OCI-LY3 (cell line): ENCODE measurements at regions not wholly inside any gene's neighbourhood (a gene's known extent, or its start where the extent isn't known, plus 50 kb on each side); places are given as distances from the start of the nearest gene placed in this dataset.

Experiments
- H2AFZ ChIP-seq: fragments of 200-600, 300-600 bp; shearing (Covaris generic); 2 replicates; pipeline ENCODE4 v1.6.0; 2014; ENCODE audit warnings: antibody characterized with exemption, low read depth, low read length
- H3K27ac ChIP-seq: fragments of 200-600, 300-600 bp; sonication (generic); 2 replicates; pipeline ENCODE4 v1.5.1; 2014; ENCODE audit warnings: mild to moderate bottlenecking, low read length, moderate library complexity, mixed read lengths
- H3K27me3 ChIP-seq: fragments of 200-600, 300-600 bp; sonication (generic); 2 replicates; pipeline ENCODE4 v1.6.1; 2014; ENCODE audit warnings: low read depth, low read length, mixed read lengths
- H3K36me3 ChIP-seq: fragments of 200-600, 300-600 bp; sonication (generic); replicated peaks from 2 replicates; pipeline ENCODE3; 2014; ENCODE audit warnings: low read depth, low read length, mixed read lengths
- H3K4me1 ChIP-seq: fragments of 300-600, 200-600 bp; sonication (generic); 2 replicates; pipeline ENCODE4 v1.6.1; 2014; ENCODE audit warnings: low read length, mixed read lengths
- H3K4me2 ChIP-seq: fragments of 200-600, 300-600 bp; sonication (generic); 2 replicates; pipeline ENCODE4 v1.6.1; 2014; ENCODE audit warnings: low read length, mixed read lengths
- H3K4me3 ChIP-seq: fragments of 300-600, 200-600 bp; sonication (generic); 2 replicates; pipeline ENCODE4 v1.5.1; 2014; ENCODE audit warnings: antibody characterized with exemption, mild to moderate bottlenecking, low read length, moderate library complexity
- H3K79me2 ChIP-seq: fragments of 300-600, 200-600 bp; shearing (Covaris generic); 2 replicates; pipeline ENCODE4 v1.6.1; 2014; ENCODE audit warnings: mild to moderate bottlenecking, low read length, mixed read lengths
- H3K9ac ChIP-seq: fragments of 300-600, 200-600 bp; shearing (Covaris generic); 2 replicates; pipeline ENCODE4 v1.6.0; 2014; ENCODE audit warnings: mild to moderate bottlenecking, low read length, moderate library complexity
- H3K9me3 ChIP-seq: fragments of 200-600, 300-600 bp; shearing (Covaris generic); 2 replicates; pipeline ENCODE4 v1.6.1; 2014; ENCODE audit warnings: low read length, mixed read lengths; ENCODE audit not compliant: insufficient read depth
- H4K20me1 ChIP-seq: fragments of 200-600, 300-600 bp; sonication (generic); 2 replicates; pipeline ENCODE4 v1.6.1; 2016; ENCODE audit warnings: low read length, mixed read lengths; ENCODE audit not compliant: insufficient read depth
- EZH2phosphoT487 ChIP-seq: fragments of 200-600 bp; shearing (Covaris generic); IDR thresholded peaks from 2 replicates; pipeline ENCODE4 v1.6.1; 2018; ENCODE audit warnings: antibody characterized with exemption, mixed run types, low read depth
- TF ChIP-seq, protein P1 (sequence below): fragments of 200-600, 300-600 bp; sonication (generic); IDR thresholded peaks from 2 replicates; pipeline ENCODE4 v1.5.1; 2014; ENCODE audit warnings: antibody characterized with exemption, low read length, low read depth

- Histone ChIP-seq H4K20me1 (no peaks in the 10 kb centered on the region), H3K4me3 (no peak overlapping the region), H3K36me3 (no peaks in the 10 kb centered on the region), H3K9me3 (no peaks in the 10 kb centered on the region), H2AFZ (no peak overlapping the region), H3K9ac (no peak overlapping the region), H3K27me3 (no peaks in the 10 kb centered on the region), H3K4me1 (no peaks in the 10 kb centered on the region), H3K79me2 (no peaks in the 10 kb centered on the region), H3K27ac (no peak overlapping the region), H3K4me2 (no peak overlapping the region)
- TF ChIP-seq, protein P1, sequence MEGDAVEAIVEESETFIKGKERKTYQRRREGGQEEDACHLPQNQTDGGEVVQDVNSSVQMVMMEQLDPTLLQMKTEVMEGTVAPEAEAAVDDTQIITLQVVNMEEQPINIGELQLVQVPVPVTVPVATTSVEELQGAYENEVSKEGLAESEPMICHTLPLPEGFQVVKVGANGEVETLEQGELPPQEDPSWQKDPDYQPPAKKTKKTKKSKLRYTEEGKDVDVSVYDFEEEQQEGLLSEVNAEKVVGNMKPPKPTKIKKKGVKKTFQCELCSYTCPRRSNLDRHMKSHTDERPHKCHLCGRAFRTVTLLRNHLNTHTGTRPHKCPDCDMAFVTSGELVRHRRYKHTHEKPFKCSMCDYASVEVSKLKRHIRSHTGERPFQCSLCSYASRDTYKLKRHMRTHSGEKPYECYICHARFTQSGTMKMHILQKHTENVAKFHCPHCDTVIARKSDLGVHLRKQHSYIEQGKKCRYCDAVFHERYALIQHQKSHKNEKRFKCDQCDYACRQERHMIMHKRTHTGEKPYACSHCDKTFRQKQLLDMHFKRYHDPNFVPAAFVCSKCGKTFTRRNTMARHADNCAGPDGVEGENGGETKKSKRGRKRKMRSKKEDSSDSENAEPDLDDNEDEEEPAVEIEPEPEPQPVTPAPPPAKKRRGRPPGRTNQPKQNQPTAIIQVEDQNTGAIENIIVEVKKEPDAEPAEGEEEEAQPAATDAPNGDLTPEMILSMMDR = no peak
- no peak for TF ChIP-seq EZH2phosphoT487
Measured at GRCh38 chr3:178369006-178369405, 167.2 kb upstream of the KCNMB2 start.

DNA sequence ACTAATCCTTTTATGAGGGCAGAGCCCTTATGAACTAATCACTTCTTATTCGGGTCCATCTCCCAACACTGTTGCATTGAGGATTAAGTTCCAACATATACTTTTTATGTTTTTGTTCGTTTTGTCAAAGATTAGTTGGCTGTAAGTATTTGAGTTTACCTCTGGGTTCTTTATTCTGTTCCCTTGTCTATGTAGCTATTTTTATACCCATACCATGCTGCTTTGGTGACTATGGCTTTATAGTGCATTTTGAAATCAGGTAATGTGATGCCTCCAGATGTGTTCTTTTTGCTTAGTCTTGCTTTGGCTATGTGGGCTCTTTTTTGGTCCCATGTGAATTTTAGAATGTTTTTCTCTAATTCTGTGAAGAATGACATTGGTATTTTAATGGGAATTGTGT is 166.4 kb upstream of the KCNMB2 start:
- no peaks in the 10 kb centered on the region for H3K79me2 ChIP-seq
- no peak overlapping the region for H3K4me3 ChIP-seq
- H2AFZ ChIP-seq = no peak overlapping the region
- H3K4me1 ChIP-seq = no peaks in the 10 kb centered on the region
- H3K4me2 ChIP-seq = no peak overlapping the region
- TF ChIP-seq, protein P1 = no peak
- no peak for TF ChIP-seq EZH2phosphoT487
- H3K36me3 ChIP-seq = no peaks in the 10 kb centered on the region
- H4K20me1 ChIP-seq = no peaks in the 10 kb centered on the region
- no peak overlapping the region for H3K9ac ChIP-seq
- no peaks in the 10 kb centered on the region for H3K27me3 ChIP-seq
- H3K9me3 ChIP-seq = no peaks in the 10 kb centered on the region
- H3K27ac ChIP-seq = no peak overlapping the region

- no peak overlapping the region for H2AFZ ChIP-seq
- H3K4me3 ChIP-seq = no peak overlapping the region
- H3K79me2 ChIP-seq = no peaks in the 10 kb centered on the region
- H3K9ac ChIP-seq = no peak overlapping the region
- H3K36me3 ChIP-seq = no peaks in the 10 kb centered on the region
- no peaks in the 10 kb centered on the region for H3K4me1 ChIP-seq
- H3K27ac ChIP-seq = no peak overlapping the region
- no peaks in the 10 kb centered on the region for H3K9me3 ChIP-seq
- no peak overlapping the region for H3K4me2 ChIP-seq
- H3K27me3 ChIP-seq = no peaks in the 10 kb centered on the region
- no peaks in the 10 kb centered on the region for H4K20me1 ChIP-seq
- TF ChIP-seq, protein P1 = no peak
- TF ChIP-seq EZH2phosphoT487 = no peak
Measured at GRCh38 chr3:178370387-178370786, 165.8 kb upstream of the KCNMB2 start.

DNA sequence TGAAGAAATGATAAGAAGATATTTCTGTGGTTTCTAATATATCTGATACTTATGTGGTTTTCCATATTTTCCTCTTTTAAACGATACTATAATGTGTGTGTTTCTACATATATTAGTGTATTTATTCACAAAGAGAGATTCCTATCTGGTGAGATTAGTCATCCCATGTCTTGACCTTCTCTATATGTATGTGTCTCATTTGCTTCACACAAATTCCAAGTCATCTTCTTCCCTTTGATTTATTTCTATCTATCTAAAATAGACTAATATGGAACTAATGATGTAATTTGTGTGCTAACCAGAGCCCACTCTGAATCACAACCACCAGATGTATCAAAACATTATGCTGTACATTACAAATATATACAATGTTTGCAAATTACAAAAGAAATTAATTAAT is 154.7 kb upstream of the KCNMB2 start:
- H4K20me1 ChIP-seq = no peaks in the 10 kb centered on the region
- H3K36me3 ChIP-seq = no peaks in the 10 kb centered on the region
- TF ChIP-seq EZH2phosphoT487 = no peak
- TF ChIP-seq, protein P1 = no peak
- H3K27ac ChIP-seq = no peak overlapping the region
- peaks cover 3% of the 10 kb centered on the region; the same call in 1 of the 2 replicates for H3K27me3 ChIP-seq
- no peak overlapping the region for H3K4me3 ChIP-seq
- no peaks in the 10 kb centered on the region for H3K79me2 ChIP-seq
- H3K4me2 ChIP-seq = no peak overlapping the region
- H3K9ac ChIP-seq = no peak overlapping the region
- H3K4me1 ChIP-seq = peaks cover 6% of the 10 kb centered on the region
- no peak overlapping the region for H2AFZ ChIP-seq
- H3K9me3 ChIP-seq = no peaks in the 10 kb centered on the region
